Astrocyte (in vitro differentiated cells and primary cell): ENCODE measurements at regions not wholly inside any gene's neighbourhood (a gene's known extent, or its start where the extent isn't known, plus 50 kb on each side); places are given as distances from the start of the nearest gene placed in this dataset.

Experiments used
- DNase-seq: peaks from one replicate; pipeline ENCODE4 v3.0.0-alpha.2; 2010; ENCODE audit warnings: low read depth
- FAIRE-seq: peaks from 2 replicates; lab custom pipeline; 2011; peaks lifted over from hg19 to GRCh38; lab: Jason Lieb, UNC
- H2AFZ ChIP-seq: 2 replicates; pipeline ENCODE4 v1.6.0; 2012; ENCODE audit warnings: low read depth, low read length, inconsistent platforms
- H3K27ac ChIP-seq: 2 replicates; pipeline ENCODE4 v1.5.1; 2011; ENCODE audit warnings: low read depth, low read length, inconsistent platforms
- H3K27me3 ChIP-seq: 2 replicates; pipeline ENCODE4 v1.6.0; 2011; ENCODE audit warnings: low read length, inconsistent platforms; ENCODE audit not compliant: insufficient read depth
- H3K36me3 ChIP-seq: 2 replicates; pipeline ENCODE4 v1.5.1; 2011; ENCODE audit warnings: low read length, inconsistent platforms; ENCODE audit not compliant: insufficient read depth
- H3K4me1 ChIP-seq: 2 replicates; pipeline ENCODE4 v1.5.1; 2011; ENCODE audit warnings: low read length, inconsistent platforms; ENCODE audit not compliant: insufficient read depth
- H3K4me2 ChIP-seq: 2 replicates; pipeline ENCODE4 v1.6.0; 2012; ENCODE audit warnings: low read length, inconsistent platforms
- H3K4me3 ChIP-seq: 2 replicates; pipeline ENCODE4 v1.5.1; 2011; ENCODE audit warnings: low read depth, mild to moderate bottlenecking, low read length, inconsistent platforms; ENCODE audit not compliant: insufficient read depth
- H3K79me2 ChIP-seq: 2 replicates; pipeline ENCODE4 v1.6.0; 2012; ENCODE audit warnings: mild to moderate bottlenecking, low read length, inconsistent platforms; ENCODE audit not compliant: insufficient read depth
- H3K9ac ChIP-seq: 2 replicates; pipeline ENCODE4 v1.6.0; 2012; ENCODE audit warnings: mild to moderate bottlenecking, low read length, inconsistent platforms
- H3K9me3 ChIP-seq: 2 replicates; pipeline ENCODE4 v1.5.1; 2012; ENCODE audit warnings: low read depth, mild to moderate bottlenecking, low read length, inconsistent platforms; ENCODE audit not compliant: insufficient read depth
- H4K20me1 ChIP-seq: 2 replicates; pipeline ENCODE4 v1.6.0; 2012; ENCODE audit warnings: low read length, inconsistent platforms; ENCODE audit not compliant: insufficient read depth
- H3K27ac Mint-ChIP-seq: one replicate; pipeline ENCODE4 v1.8.0; 2021; ENCODE audit warnings: mild to moderate bottlenecking, mixed read lengths; ENCODE audit not compliant: unreplicated experiment
- H3K27me3 Mint-ChIP-seq: one replicate; pipeline ENCODE4 v1.8.0; 2021; ENCODE audit warnings: low read depth, mixed read lengths; ENCODE audit not compliant: unreplicated experiment
- H3K36me3 Mint-ChIP-seq: one replicate; pipeline ENCODE4 v1.8.0; 2021; ENCODE audit warnings: low read depth, mixed read lengths; ENCODE audit not compliant: unreplicated experiment
- H3K4me1 Mint-ChIP-seq: one replicate; pipeline ENCODE4 v1.8.0; 2021; ENCODE audit warnings: low read depth, mixed read lengths; ENCODE audit not compliant: unreplicated experiment
- H3K4me3 Mint-ChIP-seq: one replicate; pipeline ENCODE4 v1.8.0; 2021; ENCODE audit warnings: mild to moderate bottlenecking, moderate library complexity, mixed read lengths; ENCODE audit not compliant: unreplicated experiment
- H3K9me3 Mint-ChIP-seq: one replicate; pipeline ENCODE4 v1.8.0; 2021; ENCODE audit warnings: mild to moderate bottlenecking, mixed read lengths; ENCODE audit not compliant: unreplicated experiment
- EZH2 ChIP-seq: IDR thresholded peaks from 2 replicates; pipeline ENCODE4 v1.6.1; 2012; ENCODE audit warnings: mild to moderate bottlenecking, low read length, inconsistent platforms; ENCODE audit not compliant: insufficient read depth
- TF ChIP-seq, protein P1 (sequence below): IDR thresholded peaks from 2 replicates; pipeline ENCODE4 v1.5.1; 2011; ENCODE audit warnings: low read depth, mild to moderate bottlenecking, inconsistent platforms, low read length, moderate library complexity; ENCODE audit not compliant: insufficient read depth

DNA sequence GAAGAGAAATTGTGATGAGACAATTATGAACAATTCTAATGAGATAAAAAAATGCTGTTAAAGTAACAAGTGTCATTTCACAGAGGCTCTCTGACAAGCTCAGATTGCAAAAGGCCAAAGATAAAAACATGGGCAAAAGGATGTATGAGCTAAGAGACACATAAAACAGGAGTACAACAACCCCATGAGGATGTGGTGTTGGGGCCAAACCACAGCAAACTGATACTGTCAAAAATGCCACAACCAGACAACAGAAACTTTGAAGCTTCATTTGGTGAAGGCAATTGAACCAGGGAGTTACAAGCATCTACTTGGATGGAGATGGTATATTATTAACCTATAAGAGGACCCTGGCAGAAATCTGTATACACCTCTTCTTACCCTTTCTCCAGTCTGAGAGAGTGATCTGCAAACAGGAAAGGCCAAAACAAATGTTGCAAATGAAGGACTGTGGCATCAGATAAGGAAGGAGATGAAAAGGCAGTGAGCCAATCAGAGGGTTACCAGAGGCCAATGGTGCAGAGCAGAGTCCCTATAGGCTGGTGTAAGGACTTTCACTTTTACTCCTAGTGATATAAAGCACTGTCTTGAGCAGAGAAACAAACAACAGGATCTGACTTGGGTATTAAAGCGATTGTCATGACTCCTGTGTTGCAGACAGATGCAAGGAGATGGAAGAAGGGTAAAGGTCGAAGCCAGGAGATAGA lies 659.0 kb downstream of the NTRK3 start:
- Mint-ChIP-seq H3K27me3 (no peaks in the 10 kb centered on the region), H3K4me1 (no peaks in the 10 kb centered on the region), H3K27ac (no peak overlapping the region), H3K4me3 (no peak overlapping the region), H3K36me3 (no peaks in the 10 kb centered on the region), H3K9me3 (no peaks in the 10 kb centered on the region)
- no peak overlapping the region for H3K27ac ChIP-seq
- FAIRE-seq: no peak
- no peak for TF ChIP-seq EZH2
- TF ChIP-seq, protein P1, sequence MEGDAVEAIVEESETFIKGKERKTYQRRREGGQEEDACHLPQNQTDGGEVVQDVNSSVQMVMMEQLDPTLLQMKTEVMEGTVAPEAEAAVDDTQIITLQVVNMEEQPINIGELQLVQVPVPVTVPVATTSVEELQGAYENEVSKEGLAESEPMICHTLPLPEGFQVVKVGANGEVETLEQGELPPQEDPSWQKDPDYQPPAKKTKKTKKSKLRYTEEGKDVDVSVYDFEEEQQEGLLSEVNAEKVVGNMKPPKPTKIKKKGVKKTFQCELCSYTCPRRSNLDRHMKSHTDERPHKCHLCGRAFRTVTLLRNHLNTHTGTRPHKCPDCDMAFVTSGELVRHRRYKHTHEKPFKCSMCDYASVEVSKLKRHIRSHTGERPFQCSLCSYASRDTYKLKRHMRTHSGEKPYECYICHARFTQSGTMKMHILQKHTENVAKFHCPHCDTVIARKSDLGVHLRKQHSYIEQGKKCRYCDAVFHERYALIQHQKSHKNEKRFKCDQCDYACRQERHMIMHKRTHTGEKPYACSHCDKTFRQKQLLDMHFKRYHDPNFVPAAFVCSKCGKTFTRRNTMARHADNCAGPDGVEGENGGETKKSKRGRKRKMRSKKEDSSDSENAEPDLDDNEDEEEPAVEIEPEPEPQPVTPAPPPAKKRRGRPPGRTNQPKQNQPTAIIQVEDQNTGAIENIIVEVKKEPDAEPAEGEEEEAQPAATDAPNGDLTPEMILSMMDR: no peak
- H3K9me3 ChIP-seq: no peaks in the 10 kb centered on the region
- no peak overlapping the region for H3K9ac ChIP-seq
- H3K79me2 ChIP-seq: no peaks in the 10 kb centered on the region
- no peak overlapping the region for H3K4me2 ChIP-seq
- no peaks in the 10 kb centered on the region for H3K36me3 ChIP-seq
- no peaks in the 10 kb centered on the region for H3K4me1 ChIP-seq
- H2AFZ ChIP-seq: no peak overlapping the region
- no peak for DNase-seq
- no peak overlapping the region for H3K4me3 ChIP-seq
- H3K27me3 ChIP-seq: no peaks in the 10 kb centered on the region
- H4K20me1 ChIP-seq: no peaks in the 10 kb centered on the region

DNA sequence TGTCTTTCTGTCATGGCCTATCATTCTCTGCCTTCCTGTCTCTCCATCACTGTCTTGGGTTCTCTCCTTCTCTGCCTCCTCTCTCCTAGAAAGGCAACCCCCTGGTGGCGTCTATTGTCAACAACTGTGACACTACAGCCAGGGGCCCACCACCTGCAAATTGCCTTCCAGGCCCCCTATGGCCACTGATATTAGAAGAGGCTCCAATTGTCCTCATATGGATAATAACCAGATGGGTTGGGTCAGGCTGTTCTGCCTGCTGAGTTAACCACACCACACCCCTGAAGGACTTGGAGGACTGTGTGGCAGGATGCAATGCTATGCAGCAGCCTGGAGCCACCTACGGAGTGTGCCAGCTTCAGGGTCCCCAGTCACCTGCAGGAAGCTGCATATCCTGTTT lies 665.0 kb downstream of the NTRK3 start:
- H3K9me3 Mint-ChIP-seq: no peaks in the 10 kb centered on the region
- Histone ChIP-seq H3K27ac (no peak overlapping the region), H3K4me1 (no peaks in the 10 kb centered on the region), H2AFZ (no peak overlapping the region), H3K4me2 (no peak overlapping the region), H3K27me3 (no peaks in the 10 kb centered on the region), H3K79me2 (no peaks in the 10 kb centered on the region), H3K36me3 (no peaks in the 10 kb centered on the region), H3K9ac (no peak overlapping the region), H3K4me3 (no peak overlapping the region), H3K9me3 (no peaks in the 10 kb centered on the region), H4K20me1 (no peaks in the 10 kb centered on the region)
- TF ChIP-seq, protein P1: no peak
- no peak for TF ChIP-seq EZH2
- H3K36me3 Mint-ChIP-seq: no peaks in the 10 kb centered on the region
- H3K27ac Mint-ChIP-seq: no peak overlapping the region
- no peak overlapping the region for H3K4me3 Mint-ChIP-seq
- no peak for FAIRE-seq
- H3K4me1 Mint-ChIP-seq: peaks cover 10% of the 10 kb centered on the region
- peaks cover 3% of the 10 kb centered on the region for H3K27me3 Mint-ChIP-seq
- no peak for DNase-seq

DNA sequence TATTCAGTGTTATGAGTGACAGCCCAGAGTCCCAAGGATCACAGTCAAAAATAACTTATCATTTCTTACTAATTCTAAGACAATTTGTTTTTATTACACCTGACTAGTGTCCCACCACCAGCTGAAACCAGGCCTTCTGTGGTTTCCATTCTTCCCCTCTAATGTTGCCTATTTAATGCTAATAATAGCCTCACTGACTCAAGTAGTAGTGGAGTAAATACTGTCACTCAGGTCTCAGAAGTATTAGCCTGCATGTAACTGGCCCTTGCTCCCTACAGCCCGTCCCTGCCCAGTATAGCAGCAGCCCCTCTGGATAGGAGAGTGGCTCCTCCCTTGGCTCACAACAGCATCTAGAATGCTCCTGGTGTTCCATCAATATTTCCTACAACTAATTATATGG lies 665.5 kb downstream of the NTRK3 start:
- Histone ChIP-seq H3K9ac (no peak overlapping the region), H3K27ac (no peak overlapping the region), H3K4me2 (no peak overlapping the region), H2AFZ (no peak overlapping the region), H3K27me3 (no peaks in the 10 kb centered on the region), H3K9me3 (no peaks in the 10 kb centered on the region), H3K4me3 (no peak overlapping the region), H3K79me2 (no peaks in the 10 kb centered on the region), H3K36me3 (no peaks in the 10 kb centered on the region), H3K4me1 (no peaks in the 10 kb centered on the region), H4K20me1 (no peaks in the 10 kb centered on the region)
- Mint-ChIP-seq H3K27me3 (peaks cover 3% of the 10 kb centered on the region), H3K4me1 (peaks cover 10% of the 10 kb centered on the region), H3K9me3 (no peaks in the 10 kb centered on the region), H3K36me3 (no peaks in the 10 kb centered on the region), H3K4me3 (no peak overlapping the region), H3K27ac (no peak overlapping the region)
- DNase-seq (no peak), FAIRE-seq (no peak)
- TF ChIP-seq, protein P1: no peak
- no peak for TF ChIP-seq EZH2
